Activated CD4-positive, alpha-beta T cell treated with anti-CD3 and anti-CD28 coated beads, Interleukin-2, amount 50 U/mL, for 16 hours (primary cell): ENCODE measurements at regions not wholly inside any gene's neighbourhood (a gene's known extent, or its start where the extent isn't known, plus 50 kb on each side); places are given as distances from the start of the nearest gene placed in this dataset.

ENCODE experiments used
- DNase-seq: peaks from one replicate; pipeline ENCODE4 v3.0.0-alpha.2; 2020

- DNase-seq, result peak; percentile 23
These were observed 95.1 kb upstream of the ARID2 start for GRCh38 chr12:45634273-45634917.

DNA sequence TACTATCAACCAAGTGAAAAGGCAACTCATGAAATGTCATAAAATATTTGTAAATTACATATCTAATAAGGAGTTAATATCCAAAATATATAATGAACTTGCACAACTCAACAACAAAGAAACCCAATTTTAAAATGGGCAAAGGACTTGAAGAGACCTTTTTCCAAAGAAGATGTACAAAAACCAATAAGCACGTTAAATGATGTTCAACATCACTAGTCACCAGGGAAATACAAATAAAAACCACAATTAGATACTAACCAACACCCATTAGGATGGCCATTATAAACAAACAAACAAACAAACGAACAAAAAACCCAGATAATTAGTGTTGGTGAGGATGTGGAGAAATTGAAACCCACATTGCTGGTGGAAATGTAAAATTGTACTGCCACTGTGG lies 92.3 kb upstream of the ARID2 start:
- no peak for DNase-seq

DNA sequence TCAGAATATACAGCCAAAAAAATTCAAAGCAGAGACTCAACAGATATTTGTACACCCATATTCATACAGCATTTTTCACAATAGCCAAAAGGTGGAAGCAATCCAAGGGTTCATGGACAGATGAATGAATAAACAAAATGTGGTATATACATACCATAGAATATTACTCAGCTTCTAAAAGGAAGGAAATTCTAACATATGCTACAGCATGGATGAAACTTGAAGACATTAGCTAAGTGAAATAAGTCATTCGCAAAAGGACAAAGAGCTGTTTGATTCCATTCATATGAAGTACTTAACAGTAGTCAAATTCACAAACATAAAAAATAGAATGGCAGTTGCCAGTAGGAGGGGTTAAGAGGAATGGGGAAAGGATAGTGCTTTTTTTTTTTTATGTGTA lies 91.8 kb upstream of the ARID2 start:
- no peak for DNase-seq

DNA sequence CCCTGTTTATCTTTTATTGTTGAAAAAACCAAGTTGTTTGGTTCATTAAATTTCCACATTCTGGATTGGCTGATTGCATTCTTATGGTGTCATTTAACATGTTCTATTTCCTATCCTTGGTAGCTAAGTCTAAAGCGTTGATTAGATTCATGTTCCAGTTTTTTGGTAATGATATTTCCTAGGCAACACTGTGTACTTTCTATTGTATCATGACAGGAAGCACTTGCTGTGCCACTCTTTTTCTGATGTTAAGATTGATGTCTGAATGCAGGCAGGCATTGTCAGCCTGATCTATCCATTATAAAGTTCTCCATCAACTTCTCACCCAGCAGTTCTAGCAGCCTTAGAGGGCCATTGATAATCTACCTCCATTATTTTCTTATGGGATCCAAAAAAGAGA lies 91.1 kb upstream of the ARID2 start:
- DNase-seq, result no peak

DNA sequence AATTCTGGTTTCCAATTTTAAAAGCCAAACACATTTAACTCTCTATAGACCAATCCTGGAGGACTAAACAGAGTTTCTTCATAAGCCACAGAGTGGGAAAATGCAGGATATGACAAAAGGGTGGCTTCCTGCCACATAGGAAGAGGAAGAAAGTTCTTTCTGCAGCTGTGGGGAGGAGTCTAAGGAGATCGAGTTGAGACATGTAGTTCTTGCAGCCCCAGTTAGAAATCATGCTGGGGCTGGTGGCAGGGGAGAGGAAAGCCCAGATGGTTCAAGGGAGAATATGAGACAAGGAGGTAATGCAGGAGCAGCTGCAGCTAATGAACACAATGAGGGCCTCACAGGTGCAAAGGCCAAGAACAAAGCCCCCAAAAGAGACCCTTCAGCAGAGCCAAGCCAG lies 85.0 kb upstream of the ARID2 start:
- DNase-seq, result peak; percentile 6

DNA sequence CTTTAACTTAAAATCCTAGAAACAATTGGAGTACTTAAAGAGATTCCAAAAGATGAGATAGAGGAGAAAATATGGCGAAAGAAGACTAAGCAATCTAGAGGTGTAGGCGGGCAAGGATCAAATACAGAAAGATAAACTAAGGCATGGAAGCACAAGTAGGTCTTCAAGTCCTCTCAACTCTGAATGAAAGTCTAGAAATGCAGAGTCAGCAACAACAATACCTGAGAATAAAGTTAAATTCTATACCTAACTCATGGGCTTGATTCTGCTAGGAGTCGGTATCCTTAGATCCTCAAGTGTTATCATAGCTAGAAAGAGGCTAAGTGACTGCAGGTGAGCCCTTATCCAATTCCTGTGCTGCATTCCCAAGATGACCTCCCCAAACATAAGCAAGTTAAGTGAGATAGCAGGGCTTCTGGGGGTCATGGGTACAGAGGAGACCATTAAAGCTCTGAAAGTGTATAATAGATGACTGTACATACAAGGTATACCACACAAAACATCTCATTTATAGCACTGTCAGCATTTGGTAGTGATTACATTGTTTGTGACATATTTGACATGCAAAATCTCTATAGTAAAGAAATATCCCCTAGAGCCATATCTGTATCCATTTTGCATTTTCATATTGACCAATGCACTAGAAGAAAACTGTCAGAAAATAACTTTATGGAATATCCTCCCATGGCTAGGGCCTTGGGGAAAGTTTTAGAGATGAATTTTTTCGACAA lies 82.5 kb upstream of the ARID2 start:
- no peak for DNase-seq

DNA sequence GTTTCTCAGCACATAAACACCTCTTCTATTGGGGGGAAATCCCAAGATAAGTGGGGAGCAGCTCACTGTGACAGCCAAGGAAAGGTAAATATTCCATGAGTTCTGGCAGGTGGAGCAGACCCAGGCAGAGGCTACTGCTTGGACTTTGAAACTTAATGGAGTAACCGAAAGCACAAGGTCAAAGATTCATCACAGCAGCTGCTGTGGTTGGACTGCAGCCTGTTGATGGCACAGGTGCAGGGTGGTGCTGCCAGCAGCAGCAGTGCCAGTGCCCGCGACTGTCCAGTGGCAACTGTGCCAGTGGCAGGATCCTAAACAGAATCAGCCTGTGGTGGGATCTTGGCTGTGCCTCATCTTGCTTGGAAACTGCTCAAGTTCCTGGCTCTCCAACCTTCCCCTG lies 81.4 kb upstream of the ARID2 start:
- DNase-seq, result no peak

GRCh38 chr12:45651029-45651428 lies 78.5 kb upstream of the ARID2 start:
- no peak for DNase-seq

- DNase-seq, result no peak
These were observed 75.4 kb upstream of the ARID2 start for GRCh38 chr12:45654002-45654665.

DNA sequence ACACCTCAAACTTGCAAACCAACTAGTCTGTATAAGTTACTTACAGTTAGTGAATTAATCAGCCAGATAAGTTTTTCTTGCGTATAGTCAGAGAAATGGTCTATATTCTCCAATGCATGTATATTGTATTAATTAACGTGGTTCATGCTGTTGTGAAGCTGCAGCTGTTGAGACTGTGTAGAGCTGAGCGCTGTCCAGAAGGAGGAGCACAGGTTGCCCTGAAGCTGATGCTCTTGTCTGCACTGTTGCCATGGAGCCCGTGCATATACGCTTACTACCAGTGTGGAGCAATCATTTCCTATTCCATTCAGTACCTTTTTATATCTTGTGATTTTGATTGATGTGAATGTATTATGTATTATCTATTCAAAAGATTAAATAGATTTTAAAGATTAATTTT lies 74.3 kb upstream of the ARID2 start:
- peak; percentile 34 for DNase-seq

GRCh38 chr12:45655743-45656142 lies 73.8 kb upstream of the ARID2 start:
- no peak for DNase-seq

DNA sequence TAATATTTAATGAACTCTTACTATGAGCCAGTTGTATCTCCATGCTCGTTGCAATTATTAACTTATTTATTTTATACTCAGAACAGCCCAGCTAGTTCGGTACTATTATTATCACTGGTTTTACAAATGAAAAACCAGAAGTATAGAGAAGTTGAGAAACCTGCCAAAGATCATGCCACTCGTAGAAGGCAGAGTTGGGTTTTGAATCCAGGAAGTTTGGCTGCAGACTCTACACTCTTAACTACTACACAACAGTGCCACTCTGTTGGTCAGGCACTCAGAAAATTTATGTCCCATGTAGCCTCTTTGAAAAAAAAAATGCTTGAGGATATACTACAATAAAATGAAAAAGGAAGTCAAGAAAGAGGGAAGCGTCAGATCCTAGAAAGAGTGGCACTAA lies 71.5 kb upstream of the ARID2 start:
- DNase-seq, result no peak

GRCh38 chr12:45660330-45660729 lies 69.2 kb upstream of the ARID2 start:
- no peak for DNase-seq

GRCh38 chr12:45663455-45663854 lies 66.1 kb upstream of the ARID2 start:
- no peak for DNase-seq

- no peak for DNase-seq
These were observed 63.6 kb upstream of the ARID2 start for GRCh38 chr12:45665941-45666340.

GRCh38 chr12:45666396-45666795 lies 63.1 kb upstream of the ARID2 start:
- peak; percentile 26 for DNase-seq

DNA sequence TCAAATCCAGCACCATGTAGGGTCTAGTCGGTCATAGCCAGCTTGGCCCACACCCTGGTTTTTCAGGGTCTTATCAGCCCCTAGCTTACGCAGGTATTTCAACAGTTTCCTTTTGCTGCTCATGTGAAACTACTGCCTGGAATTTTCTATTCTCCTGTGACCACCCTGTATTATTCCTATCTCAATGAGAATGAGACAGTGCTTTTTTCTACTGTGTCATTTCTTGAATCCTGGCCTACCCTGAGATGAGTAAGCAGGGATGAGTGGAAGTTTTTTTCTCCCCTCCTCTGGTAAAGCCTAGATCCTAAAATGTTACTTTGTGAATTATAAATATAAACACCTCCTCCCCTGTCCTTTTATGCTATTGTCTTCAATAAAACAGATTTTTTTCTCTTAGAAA lies 62.7 kb upstream of the ARID2 start:
- DNase-seq, result no peak

GRCh38 chr12:45667761-45668160 lies 61.7 kb upstream of the ARID2 start:
- no peak for DNase-seq

DNA sequence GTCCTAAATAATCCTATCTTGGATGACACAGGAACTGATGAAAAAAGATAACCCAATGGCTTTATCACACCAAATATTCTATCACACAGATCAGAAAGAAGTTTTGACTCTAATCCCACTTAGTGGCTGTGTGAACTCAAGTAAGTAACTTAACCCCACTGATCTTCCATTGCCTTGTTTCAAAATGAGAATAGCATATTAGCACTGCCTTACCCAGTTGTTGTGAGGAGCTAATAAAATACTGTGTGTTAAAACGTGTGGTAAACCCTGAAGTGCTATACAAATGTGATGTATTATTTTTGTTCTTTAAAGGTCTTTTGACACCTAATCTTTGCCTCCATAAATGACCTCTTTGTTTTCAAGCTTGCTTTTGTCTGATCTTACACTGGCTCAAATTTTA lies 60.9 kb upstream of the ARID2 start:
- peak; percentile 33 for DNase-seq

- DNase-seq, result peak; percentile 78
These were observed 60.4 kb upstream of the ARID2 start for GRCh38 chr12:45669093-45669492.

GRCh38 chr12:45669792-45670191 lies 59.7 kb upstream of the ARID2 start:
- DNase-seq, result no peak

DNA sequence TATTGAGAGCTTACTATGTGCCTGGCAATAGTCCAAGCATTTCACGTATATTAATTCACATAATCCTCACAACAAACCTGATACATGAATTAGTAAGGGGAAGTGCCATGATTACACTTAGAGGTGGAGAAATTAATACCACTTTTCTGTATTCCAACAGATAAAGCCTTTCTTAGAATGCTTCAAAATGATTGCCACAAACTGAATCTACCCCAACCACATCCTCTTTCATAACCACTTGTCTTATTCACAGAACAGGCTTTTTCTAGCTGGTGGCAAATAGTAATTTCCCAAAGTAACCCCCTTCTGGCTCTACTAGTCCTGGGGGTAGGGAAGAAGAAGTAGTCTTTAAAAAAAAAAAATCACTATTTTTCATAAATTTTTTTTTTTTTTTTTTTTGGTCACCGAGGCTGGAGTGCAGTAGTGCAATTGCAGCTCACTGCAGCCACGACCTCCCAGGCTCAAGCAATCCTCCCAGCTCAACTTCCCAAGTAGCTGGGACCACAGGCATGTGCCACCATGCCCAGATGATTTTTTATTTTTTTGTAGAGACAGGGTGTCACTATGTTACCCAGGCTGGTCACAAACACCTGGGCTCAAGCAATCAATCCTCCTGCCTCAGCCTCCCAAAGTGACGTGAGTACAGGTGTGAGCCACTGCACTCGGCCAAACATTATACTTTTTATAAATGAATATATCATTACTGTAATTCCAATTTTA lies 59.0 kb upstream of the ARID2 start:
- peak; percentile 84 for DNase-seq

DNA sequence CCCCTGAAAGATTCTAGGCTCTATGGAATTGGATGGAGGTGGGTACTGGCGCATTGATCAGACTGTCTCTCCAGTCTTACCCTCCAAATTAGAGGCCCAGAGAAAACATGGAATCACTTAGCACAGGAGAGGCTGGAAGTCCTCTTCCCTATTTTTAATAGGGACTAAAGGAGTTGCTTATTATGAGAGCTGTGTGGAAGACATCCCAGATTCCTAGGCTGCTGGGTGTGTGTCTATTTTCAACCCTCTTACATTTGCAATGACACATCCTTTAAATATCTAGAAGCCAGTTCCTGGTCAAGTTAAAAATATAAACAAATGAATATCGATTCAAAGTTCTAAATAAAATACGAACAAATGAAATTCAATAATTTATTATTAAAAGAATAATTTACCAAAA lies 58.3 kb upstream of the ARID2 start:
- no peak for DNase-seq
